SK-N-MC (cell line): ENCODE measurements at regions not wholly inside any gene's neighbourhood (a gene's known extent, or its start where the extent isn't known, plus 50 kb on each side); places are given as distances from the start of the nearest gene placed in this dataset.

ENCODE experiments used
- EZH2 ChIP-seq: fragments of 200-600 bp; sonication (generic); IDR thresholded peaks from one replicate; pipeline ENCODE4 v1.6.1; 2017; ENCODE audit warnings: antibody characterized with exemption
- POLR2AphosphoS5 ChIP-seq: IDR thresholded peaks from 2 replicates; pipeline ENCODE4 v1.6.1; 2012; ENCODE audit warnings: mild to moderate bottlenecking, low read depth, low read length, borderline replicate concordance

DNA sequence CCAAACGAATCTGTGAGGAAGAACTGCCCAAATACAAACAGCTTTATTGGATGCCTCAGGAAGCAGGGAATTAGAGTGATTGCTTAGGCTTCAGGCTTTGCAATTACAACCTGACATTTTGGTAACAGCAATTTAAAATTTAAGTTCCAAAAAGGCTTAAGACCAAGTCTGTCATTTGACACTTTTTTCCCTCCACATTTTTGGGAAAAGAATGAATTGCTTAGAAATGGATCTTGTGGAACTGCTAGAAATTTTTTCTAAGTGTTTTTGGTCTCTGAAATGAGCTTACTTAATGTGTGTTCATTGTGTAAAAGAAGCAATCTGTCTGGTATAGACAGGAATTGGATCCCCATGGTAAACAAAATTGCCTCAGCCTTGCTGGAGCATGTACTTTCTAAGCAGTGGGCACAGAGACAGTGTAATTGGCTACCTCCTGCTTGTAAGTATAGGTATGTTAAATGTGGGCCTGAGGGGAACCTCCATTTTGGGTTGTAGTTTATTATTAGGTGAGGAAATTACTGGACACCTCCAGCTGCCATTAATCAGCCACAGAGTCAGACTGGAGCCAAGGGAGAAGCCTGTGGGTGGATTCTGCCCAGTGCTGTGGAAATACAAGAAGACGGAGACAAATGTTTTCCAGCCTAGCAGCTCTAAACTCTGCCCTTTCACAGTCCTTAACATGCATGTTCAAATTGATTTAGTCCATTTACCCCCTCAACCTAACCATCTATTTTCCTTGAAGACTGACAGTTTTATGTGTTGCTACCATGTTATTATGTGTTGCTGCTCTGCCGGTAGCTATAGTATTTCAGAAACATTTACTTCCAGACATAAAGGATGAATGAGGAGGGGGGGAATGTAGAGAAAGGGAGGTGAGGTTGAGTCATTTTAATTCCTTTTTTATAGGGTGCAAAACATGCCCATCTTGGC, 473.0 kb downstream of the SPRY1 start:
- no peak for TF ChIP-seq EZH2
- no peak for TF ChIP-seq POLR2AphosphoS5
